AG08396 (cell line): ENCODE measurements at regions not wholly inside any gene's neighbourhood (a gene's known extent, or its start where the extent isn't known, plus 50 kb on each side); places are given as distances from the start of the nearest gene placed in this dataset.

Experiments
- DNase-seq: peaks from one replicate; pipeline ENCODE4 v3.0.0; 2012; ENCODE audit warnings: low spot score, mixed read lengths

GRCh38 chr2:176732780-176733179 is 463.5 kb downstream of the MTX2 start:
- DNase-seq, result no peak

DNA sequence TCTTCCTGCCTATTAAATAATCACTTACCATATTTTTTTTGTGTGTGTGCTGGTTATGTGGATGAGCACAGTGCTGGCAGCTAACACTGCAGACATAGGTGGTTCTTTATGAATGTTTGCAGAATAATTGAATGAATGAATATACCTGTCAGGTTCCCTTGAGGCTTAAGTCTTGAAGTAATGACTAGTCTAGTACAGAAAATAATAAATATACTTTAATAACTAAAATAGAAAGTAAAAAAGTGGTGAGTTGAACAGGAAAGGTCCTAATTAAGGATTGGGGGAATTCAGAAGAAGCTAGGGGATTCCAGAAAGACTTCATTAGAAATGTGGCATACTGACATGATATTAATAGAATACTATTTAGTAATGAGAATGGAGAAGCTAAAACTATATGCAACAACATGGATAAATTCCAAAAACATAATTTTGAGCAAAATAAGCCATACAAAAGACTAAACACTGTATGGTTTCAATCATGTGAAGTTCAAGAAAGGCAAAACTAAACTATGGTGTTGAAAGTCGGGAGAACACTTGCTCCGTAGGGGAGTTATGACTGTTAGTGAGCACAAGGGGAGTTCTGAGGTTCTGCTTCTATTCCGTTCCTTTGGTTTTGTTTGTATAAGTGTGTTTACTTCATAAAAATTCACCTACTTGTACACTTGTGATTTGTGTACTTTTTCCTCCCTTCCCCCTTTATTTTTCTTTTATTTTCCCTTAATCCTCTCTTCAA is 464.6 kb downstream of the MTX2 start:
- no peak for DNase-seq

DNA sequence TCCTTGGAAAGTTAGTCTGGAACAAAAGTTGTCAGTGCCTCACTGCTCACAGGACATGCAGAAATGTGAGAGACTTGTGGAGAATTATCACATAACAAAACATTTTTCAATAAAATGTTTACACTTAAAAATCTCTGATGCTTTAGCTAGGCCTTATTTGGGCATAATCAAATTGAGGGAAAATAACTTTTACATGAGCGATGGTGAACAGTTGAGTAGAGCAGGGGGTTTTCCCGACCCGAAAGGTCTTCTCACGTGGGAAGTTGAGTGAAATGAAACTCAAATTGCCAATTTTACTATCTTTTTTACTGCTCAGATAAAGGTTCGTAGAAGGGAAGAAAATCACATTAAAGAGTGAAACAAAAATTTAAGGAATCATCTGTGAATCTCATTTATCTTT is 465.6 kb downstream of the MTX2 start:
- no peak for DNase-seq

- DNase-seq, result no peak
Measured at GRCh38 chr2:176742271-176742670, 470.3 kb upstream of the HNRNPA3 start.

GRCh38 chr2:176743671-176744070 is 468.9 kb upstream of the HNRNPA3 start:
- no peak for DNase-seq

DNA sequence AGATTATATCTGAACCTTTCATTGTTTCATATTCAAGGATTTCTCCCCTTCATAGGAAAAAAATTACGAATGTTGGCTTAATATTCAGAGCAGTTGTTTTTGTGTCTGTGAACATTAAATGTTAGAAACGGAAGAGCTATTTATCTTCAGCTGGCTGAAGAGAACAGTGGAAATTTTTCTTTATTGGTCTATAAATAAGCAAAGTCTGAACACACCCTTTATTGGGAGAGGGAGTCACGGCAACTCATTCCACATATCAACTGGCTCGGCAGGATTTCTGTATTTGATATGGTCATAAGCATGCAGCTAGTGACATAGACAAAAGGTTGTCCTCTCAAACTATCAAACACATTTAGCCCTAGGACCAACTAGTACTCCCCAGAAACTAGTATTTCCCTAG is 468.4 kb upstream of the HNRNPA3 start:
- no peak for DNase-seq

GRCh38 chr2:176745543-176746200 is 466.9 kb upstream of the HNRNPA3 start:
- no peak for DNase-seq

- no peak for DNase-seq
Measured at GRCh38 chr2:176746411-176746810, 466.2 kb upstream of the HNRNPA3 start.

GRCh38 chr2:176747506-176747905 is 465.1 kb upstream of the HNRNPA3 start:
- no peak for DNase-seq

- DNase-seq, result no peak
Measured at GRCh38 chr2:176747928-176748327, 464.7 kb upstream of the HNRNPA3 start.

GRCh38 chr2:176748662-176749061 is 463.9 kb upstream of the HNRNPA3 start:
- no peak for DNase-seq

GRCh38 chr2:176751314-176752227 is 461.0 kb upstream of the HNRNPA3 start:
- DNase-seq, result no peak

GRCh38 chr2:176752295-176752694 is 460.3 kb upstream of the HNRNPA3 start:
- DNase-seq, result no peak

- DNase-seq, result no peak
Measured at GRCh38 chr2:176753205-176753604, 459.4 kb upstream of the HNRNPA3 start.

- DNase-seq, result no peak
Measured at GRCh38 chr2:176753752-176754474, 458.7 kb upstream of the HNRNPA3 start.

DNA sequence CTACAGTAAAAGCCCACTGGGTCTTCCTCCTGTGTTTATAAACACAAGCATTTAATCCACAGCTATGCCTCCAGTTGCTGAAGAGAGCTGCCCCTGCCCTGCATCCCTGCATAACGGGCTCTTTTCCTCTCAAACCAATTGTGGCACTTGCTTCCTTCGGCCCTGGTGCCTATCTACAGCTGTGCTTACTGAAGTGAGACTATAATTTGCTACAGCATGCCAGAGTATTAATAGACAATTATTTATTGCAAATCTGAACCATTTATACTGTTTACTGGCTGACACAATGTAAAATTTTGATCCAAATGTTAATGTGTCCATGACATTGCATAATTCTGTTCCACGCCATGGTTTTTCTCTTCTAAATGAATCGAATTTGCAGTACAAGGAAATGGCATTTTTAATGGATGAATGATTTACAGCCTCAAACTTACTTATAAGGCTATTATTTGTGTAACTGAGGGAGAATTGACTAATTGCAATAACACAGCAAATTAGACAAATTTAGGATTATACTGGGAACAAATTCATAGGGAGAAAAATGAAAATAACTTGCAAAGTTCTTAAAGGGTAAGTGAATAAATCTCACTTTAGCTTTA is 457.0 kb upstream of the HNRNPA3 start:
- no peak for DNase-seq

DNA sequence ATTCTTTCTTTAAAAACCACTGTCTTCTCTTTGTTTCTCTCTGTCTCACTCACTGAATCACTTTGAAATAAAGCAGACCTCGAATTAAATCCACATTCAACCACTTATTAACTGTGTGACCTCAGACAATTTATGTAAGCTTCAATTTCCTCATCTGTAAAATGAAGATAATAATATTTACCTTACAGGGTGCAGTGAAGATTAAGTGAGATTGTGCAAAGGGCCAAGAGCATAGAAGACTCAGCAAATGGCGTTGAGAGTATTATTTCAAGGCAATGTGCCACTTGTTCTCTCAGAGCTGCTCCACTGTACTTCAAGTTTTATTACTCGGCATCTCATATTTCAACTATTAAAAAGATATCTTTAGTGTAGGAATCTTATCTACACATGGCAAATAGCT is 454.2 kb upstream of the HNRNPA3 start:
- no peak for DNase-seq

- no peak for DNase-seq
Measured at GRCh38 chr2:176760439-176760838, 452.2 kb upstream of the HNRNPA3 start.

- no peak for DNase-seq
Measured at GRCh38 chr2:176763130-176763529, 449.5 kb upstream of the HNRNPA3 start.

- DNase-seq, result no peak
Measured at GRCh38 chr2:176763851-176764404, 448.7 kb upstream of the HNRNPA3 start.

- DNase-seq, result no peak
Measured at GRCh38 chr2:176764921-176765320, 447.7 kb upstream of the HNRNPA3 start.
